ENCODE measurements at regions not wholly inside any gene's neighbourhood (a gene's known extent, or its start where the extent isn't known, plus 50 kb on each side); places are given as distances from the start of the nearest gene placed in this dataset.
A peak's percentile ranks its signal among the peaks of the same experiment; 100 is the strongest.

DNA sequence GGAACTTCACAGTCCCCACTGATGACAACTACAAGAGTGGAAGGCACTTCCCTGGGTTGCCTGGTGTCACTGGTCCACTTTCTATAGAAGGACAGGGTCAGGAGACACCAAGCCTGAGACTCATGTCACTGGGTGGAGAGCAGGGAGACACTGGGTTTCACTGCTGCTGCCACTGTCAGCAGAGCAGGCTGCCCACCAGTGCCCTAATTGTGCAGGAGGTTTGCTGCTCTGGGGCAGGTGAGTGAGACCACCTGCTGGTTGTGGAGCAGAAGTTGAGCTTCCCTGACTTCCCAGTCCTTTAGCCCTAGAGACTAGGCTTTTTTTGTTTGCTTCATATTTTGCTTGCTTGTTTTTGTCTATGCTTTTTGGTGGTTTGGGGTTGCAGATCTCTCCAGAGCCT, 528.4 kb upstream of the RGMA start:
- Histone ChIP-seq H2BK20ac (ENCODE audit: low read length) (no peak overlapping the region), H3K36me3 (ENCODE audit: control insufficient read depth in 2 of 4, insufficient read depth in 4 of 4, low read length in 3 of 4) (no peaks in the 10 kb centered on the region), H3K27me3 (replicated peaks in 1 of 4; ENCODE audit: control insufficient read depth in 3 of 4, extremely low read depth in 1 of 4, insufficient read depth in 3 of 4, low read length in 3 of 4) (no peaks in the 10 kb centered on the region), H3K79me2 (ENCODE audit: control insufficient read depth in 1 of 2, insufficient read depth in 2 of 2, low read length in 2 of 2) (no peaks in the 10 kb centered on the region), H3K23ac (ENCODE audit: insufficient read length) (no peak overlapping the region), H2AK5ac (ENCODE audit: low read depth, low read length) (no peak overlapping the region), H2AFZ (ENCODE audit: low read length) (no peak overlapping the region), H4K91ac (replicated peaks; ENCODE audit: insufficient read length, low read length) (no peak overlapping the region), H3K9me3 (ENCODE audit: insufficient read depth in 2 of 2, low read depth in 1 of 2, low read length in 1 of 2) (no peaks in the 10 kb centered on the region), H3K23me2 (ENCODE audit: low read depth, low read length) (no peaks in the 10 kb centered on the region), H3K56ac (replicated peaks; ENCODE audit: insufficient read length, low read depth, low read length) (no peak overlapping the region), H4K8ac (ENCODE audit: extremely low read depth, insufficient read depth, low read length) (no peak overlapping the region), H3K4me3 (ENCODE audit: extremely low read depth in 1 of 4, insufficient read depth in 2 of 4, low read depth in 3 of 4, low read length in 4 of 4) (no peak overlapping the region), H2BK120ac (replicated peaks; ENCODE audit: low read depth, low read length) (no peak overlapping the region), H3K4me2 (ENCODE audit: insufficient read depth in 1 of 2, low read depth in 2 of 2, low read length in 2 of 2) (no peak overlapping the region), H4K5ac (ENCODE audit: insufficient read length, low read depth, low read length) (no peak overlapping the region), H2BK5ac (ENCODE audit: low read depth, low read length) (no peak overlapping the region), H3K14ac (ENCODE audit: insufficient read length) (no peak overlapping the region), H3K9ac (replicated peaks in 1 of 4; ENCODE audit: extremely low read depth in 1 of 4, low read depth in 3 of 4, low read length in 3 of 4) (no peak overlapping the region), H3K79me1 (ENCODE audit: low read depth, low read length) (no peaks in the 10 kb centered on the region), H3K4me1 (replicated peaks in 1 of 4; ENCODE audit: control insufficient read depth in 3 of 4, insufficient read depth in 4 of 4, low read length in 3 of 4) (peaks cover 0 to 4% (median 3%) of the 10 kb centered on the region in 4 experiments; a peak in 4 of 7 replicates), H2BK12ac (ENCODE audit: low read depth, low read length) (0 out of 2 replicates have a peak overlapping the region, but pooled peaks have one; percentile 46), H4K20me1 (replicated peaks in 1 of 2; ENCODE audit: control insufficient read depth in 1 of 2, insufficient read depth in 2 of 2, low read length in 2 of 2) (no peaks in the 10 kb centered on the region), H3K18ac (ENCODE audit: extremely low read depth, low read length) (no peak overlapping the region), H2BK15ac (ENCODE audit: low read length) (no peak overlapping the region), H3K27ac (ENCODE audit: low read depth, low read length) (no peak overlapping the region), H3K4ac (replicated peaks; ENCODE audit: insufficient read length, low read depth, low read length) (no peak overlapping the region)
- ChIA-PET CTCF (ENCODE audit: partially characterized antibody) (interaction anchor here (0.6 kb wide), 1 partner anchor 378 kb away, joined by 3 read pairs; no protein-coding TSS in a partner anchor), POLR2A (ENCODE audit: partially characterized antibody) (no interaction called here)
- no peak for TF ChIP-seq JUN (IDR thresholded peaks at IDR 0.05; ENCODE audit: low read depth, low read length)
- peak; percentile 29 to 46; a peak in 3 of 4 replicates for TF ChIP-seq RAD21 (IDR thresholded peaks at IDR 0.05 in 1 of 2, conservative IDR thresholded peaks at IDR 0.05 in 1 of 2; ENCODE audit: low read depth in 2 of 2, low read length in 2 of 2)
- DNase-seq (ENCODE audit: low read depth in 1 of 2, low spot score in 2 of 2), result no peak
- no peak for FAIRE-seq

All from H1 (cell line).